Neural progenitor cell (in vitro differentiated cells): ENCODE measurements at regions not wholly inside any gene's neighbourhood (a gene's known extent, or its start where the extent isn't known, plus 50 kb on each side); places are given as distances from the start of the nearest gene placed in this dataset.

Experiments used
- EZH2 ChIP-seq: fragments of 200-600 bp; sonication (generic); IDR thresholded peaks from 2 replicates; pipeline ENCODE4 v1.6.1; 2017; ENCODE audit warnings: antibody characterized with exemption, mild to moderate bottlenecking, moderate library complexity
- EZH2phosphoT487 ChIP-seq: fragments of 200-600 bp; sonication (generic); IDR thresholded peaks from 2 replicates; pipeline ENCODE4 v1.6.1; 2017; ENCODE audit warnings: antibody characterized with exemption
- TF ChIP-seq, protein P1 (sequence below): fragments of 200-600 bp; sonication (generic); IDR thresholded peaks from 2 replicates; pipeline ENCODE4 v1.5.1; 2017; ENCODE audit warnings: antibody characterized with exemption, mild to moderate bottlenecking

DNA sequence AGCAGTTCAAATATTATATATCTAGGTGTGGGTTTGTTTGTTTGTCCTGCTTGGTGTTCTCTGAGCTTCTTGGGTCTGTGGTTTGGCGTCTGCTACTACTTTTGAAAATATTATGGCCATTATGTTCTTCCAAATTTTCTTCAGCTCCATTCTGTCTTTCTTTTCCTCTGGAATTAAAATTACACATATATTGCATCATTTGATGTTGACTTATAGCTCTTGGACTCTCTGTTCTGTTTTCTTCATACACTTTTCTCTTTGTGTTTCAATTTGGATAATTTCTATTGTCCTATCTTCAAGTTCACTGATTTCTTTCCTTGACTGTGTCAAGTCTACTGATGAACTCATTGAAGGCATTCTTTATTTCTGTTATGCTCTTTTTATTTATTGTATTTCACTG is 65.2 kb upstream of the ZNF81 start:
- TF ChIP-seq EZH2 (no peak), EZH2phosphoT487 (no peak)
- TF ChIP-seq, protein P1, sequence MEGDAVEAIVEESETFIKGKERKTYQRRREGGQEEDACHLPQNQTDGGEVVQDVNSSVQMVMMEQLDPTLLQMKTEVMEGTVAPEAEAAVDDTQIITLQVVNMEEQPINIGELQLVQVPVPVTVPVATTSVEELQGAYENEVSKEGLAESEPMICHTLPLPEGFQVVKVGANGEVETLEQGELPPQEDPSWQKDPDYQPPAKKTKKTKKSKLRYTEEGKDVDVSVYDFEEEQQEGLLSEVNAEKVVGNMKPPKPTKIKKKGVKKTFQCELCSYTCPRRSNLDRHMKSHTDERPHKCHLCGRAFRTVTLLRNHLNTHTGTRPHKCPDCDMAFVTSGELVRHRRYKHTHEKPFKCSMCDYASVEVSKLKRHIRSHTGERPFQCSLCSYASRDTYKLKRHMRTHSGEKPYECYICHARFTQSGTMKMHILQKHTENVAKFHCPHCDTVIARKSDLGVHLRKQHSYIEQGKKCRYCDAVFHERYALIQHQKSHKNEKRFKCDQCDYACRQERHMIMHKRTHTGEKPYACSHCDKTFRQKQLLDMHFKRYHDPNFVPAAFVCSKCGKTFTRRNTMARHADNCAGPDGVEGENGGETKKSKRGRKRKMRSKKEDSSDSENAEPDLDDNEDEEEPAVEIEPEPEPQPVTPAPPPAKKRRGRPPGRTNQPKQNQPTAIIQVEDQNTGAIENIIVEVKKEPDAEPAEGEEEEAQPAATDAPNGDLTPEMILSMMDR = no peak
